GM18505 (cell line): ENCODE measurements at regions not wholly inside any gene's neighbourhood (a gene's known extent, or its start where the extent isn't known, plus 50 kb on each side); places are given as distances from the start of the nearest gene placed in this dataset.
A peak's percentile ranks its signal among the peaks of the same experiment; 100 is the strongest.
"Not testable (repeated sequence)": the region's sequence is repeated elsewhere in the genome, so short reads cannot be mapped to it uniquely, and the experiment has no call there.

Experiments used
- ATAC-seq: cut with Tn5 transposase; IDR thresholded peaks from one replicate; pipeline ENCODE4 v1.9.1; 2021; ENCODE audit not compliant: unreplicated experiment
- POLR2A ChIP-seq: IDR thresholded peaks from 4 replicates; pipeline ENCODE4 v1.6.1; 2011; ENCODE audit warnings: borderline replicate concordance; ENCODE audit not compliant: insufficient read depth, insufficient read length; ENCODE audit errors: extremely low read depth

DNA sequence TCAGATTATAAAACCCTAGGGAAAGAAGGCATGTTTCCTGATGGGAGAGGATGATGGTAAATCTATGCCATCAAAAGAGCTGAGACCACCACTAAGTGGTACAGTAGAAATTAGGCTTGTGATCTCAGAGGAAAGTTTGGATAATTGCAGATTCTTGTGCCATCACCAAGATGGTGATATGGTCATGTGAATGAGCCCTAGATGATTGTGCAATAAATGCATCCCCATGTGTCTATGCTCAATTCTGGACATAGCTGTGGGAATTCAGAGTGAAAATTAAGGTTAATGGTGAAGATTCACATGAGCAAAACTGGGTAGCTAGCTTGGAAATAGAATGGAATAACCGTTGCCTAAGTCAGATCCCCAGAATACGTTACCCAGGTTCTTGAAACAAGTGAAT is 496.1 kb upstream of the FSIP2 start:
- no peak for ATAC-seq
- TF ChIP-seq POLR2A: no peak

GRCh38 chr2:185245216-185245615 is 493.4 kb upstream of the FSIP2 start:
- ATAC-seq: no peak

DNA sequence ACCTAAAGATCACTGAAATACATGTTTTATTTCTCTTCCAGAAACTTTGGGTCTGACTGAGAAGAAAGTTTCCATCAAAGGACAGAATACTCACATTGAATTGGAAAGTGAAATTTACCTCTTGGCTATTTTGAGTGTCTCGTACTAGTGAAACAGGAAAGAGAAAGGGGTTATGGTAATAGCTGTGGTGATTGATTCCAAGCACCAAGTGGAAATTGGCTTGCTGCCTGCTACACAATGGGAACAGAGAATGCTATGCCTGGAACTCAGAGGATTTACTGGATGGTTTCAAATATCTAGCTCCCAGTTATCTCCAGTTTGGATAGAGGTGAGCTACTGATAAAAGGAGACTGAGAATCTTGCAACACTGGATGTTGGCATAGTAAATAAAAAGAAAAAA is 492.8 kb upstream of the FSIP2 start:
- no peak for TF ChIP-seq POLR2A
- no peak for ATAC-seq

More at GRCh38 chr2:185245216-185245615, 493.4 kb upstream of the FSIP2 start:
- TF ChIP-seq POLR2A: no peak

DNA sequence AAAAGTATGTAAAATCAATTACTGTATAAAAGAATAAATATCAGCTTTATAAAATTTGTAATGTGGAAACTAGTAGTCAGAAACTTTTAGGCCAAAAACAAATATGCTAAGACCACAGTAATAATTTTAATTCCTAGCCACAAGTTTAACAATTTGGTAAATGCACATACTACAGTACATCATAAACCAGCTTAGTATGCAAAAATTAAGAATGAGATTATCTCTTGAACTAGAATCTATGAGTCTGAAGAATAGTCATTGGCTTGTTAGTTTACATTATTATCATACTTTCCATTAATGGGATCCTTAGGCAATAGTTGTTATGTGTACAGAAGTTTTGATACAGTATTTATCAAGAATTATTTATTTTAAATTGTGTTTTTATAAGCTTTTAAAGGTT is 491.9 kb upstream of the FSIP2 start:
- no peak for ATAC-seq
- no peak for TF ChIP-seq POLR2A

GRCh38 chr2:185255566-185255965 is 483.0 kb upstream of the FSIP2 start:
- ATAC-seq: peak; percentile 59
- no peak for TF ChIP-seq POLR2A

- no peak for ATAC-seq
- TF ChIP-seq POLR2A: no peak
Observed at GRCh38 chr2:185265747-185266146, 472.9 kb upstream of the FSIP2 start.

DNA sequence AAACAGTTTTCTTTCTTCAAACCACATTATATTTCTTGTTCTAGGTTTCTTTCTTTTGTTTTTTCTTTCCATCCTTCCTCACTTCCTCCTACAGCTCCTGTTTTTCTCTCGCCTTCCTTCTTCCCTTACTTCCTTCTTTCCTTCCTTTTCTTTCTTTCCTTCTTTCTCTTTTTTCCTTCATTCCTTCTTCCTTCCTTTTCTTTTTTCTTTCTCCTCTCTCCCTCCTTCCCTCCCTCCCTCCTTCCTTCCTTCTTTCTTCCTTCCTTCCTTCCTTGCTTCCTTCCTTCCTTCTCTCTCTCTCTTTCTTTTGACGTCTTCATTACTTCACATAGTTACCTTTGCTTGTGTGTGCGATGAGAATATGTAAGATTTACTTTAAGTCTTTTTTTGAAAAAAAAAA is 470.0 kb upstream of the FSIP2 start:
- ATAC-seq: no peak
- TF ChIP-seq POLR2A: no peak

- ATAC-seq: no peak
- TF ChIP-seq POLR2A: no peak
Observed at GRCh38 chr2:185274718-185275484, 463.7 kb upstream of the FSIP2 start.

DNA sequence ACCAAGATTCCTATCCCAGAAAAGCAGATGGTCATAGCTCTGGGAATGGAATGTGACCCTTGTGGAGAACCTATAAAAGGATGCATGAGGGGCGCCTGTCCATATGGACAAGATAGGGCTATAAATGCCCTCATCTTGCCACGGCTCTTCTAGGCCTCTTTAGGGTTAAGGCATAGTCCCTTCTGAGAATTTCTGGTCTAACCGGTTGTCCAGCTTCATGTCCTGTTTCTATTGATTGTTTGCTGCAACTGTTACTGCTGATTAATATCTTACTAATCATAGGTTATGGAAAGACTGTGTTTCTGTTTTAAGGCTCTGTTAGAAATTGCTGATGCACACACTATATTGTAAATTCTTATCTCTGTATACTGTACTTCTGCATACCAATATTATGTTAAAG is 462.6 kb upstream of the FSIP2 start:
- ATAC-seq: not testable (repeated sequence)

GRCh38 chr2:185278761-185279160 is 459.8 kb upstream of the FSIP2 start:
- ATAC-seq: no peak
- TF ChIP-seq POLR2A: no peak

DNA sequence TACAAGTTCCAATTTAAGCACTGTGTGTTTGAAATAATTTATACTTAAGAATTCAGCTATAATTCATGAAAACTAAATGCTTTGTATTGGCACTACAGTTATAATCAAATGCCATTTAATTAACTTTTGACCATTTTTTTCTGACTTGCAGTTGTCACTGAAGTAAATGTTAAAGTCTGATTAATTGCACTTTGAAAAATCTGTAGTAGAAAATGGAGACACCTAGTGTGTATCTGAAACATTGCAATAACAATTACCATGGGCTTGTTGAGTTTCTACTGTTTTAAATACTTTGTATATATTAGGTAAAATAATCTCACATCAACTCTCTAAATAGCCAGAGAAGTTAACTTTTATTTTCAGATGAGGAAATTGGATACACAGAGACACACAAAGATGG is 458.6 kb upstream of the FSIP2 start:
- TF ChIP-seq POLR2A: no peak
- no peak for ATAC-seq

DNA sequence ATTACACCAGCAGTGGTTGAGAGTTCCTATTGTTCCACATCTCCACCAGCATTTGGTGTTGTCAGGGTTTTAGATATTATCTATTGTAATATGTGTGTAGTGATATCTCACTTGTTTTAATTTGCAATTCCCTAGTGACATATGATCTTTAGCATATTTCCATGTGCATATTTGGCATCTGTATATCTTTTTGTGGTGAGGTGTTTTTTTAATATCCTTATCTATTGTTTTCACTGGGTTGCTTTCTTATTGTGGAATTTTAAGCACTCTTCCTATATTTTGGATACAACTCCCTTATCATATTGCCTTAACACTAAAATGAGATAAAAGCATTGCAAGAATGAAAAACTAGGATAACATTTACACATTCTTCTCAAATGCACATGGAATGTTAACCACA is 453.9 kb upstream of the FSIP2 start:
- TF ChIP-seq POLR2A: no peak
- no peak for ATAC-seq

DNA sequence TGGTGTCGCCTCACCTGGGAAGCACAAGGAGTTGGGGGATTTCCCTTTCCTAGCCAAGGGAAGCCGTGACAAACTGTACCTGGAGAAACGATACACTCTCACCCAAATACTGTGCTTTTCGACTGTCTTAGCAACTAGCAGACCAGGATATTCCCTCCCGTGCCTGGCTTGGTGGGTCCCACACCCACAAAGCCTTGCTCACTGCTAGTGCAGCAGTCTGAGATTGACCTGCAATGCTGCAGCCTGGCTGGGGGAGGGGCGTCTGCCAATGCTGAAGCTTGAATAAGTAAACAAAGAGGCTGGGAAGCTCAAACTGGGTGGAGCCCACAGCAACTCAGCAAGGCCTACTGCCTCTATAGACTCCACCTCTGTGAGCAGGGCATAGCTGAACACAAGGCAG is 448.6 kb upstream of the FSIP2 start:
- not testable (repeated sequence) for ATAC-seq

DNA sequence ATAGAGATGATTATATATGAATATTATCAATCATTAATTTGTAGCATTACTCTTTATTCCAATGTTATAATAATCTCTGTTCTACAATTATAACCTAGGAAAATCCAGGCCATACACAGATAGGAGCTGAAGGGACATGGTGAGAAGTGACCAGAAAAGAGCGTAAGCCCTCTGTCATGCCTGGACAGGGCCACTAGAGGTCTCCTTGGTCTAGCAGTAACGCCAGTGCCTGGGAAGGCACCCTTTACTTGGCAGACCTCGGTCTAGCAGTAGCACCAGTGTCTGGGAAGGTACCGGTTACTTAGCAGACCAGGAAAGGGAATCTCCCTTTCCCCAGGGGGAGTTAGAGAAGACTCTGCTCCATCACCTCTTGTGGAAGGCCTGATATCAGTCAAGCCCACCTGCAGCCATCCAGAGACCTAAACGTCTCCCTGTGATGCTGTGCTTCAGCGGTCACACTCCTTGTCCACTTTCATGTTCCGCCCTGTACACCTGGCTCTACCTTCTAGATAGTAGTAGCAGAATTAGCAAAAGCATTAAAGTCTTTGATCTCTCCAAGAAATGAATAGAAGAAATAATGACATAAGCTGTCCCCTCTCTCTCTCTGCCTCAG is 447.5 kb upstream of the FSIP2 start:
- no peak for TF ChIP-seq POLR2A
- peak; percentile 96 for ATAC-seq

DNA sequence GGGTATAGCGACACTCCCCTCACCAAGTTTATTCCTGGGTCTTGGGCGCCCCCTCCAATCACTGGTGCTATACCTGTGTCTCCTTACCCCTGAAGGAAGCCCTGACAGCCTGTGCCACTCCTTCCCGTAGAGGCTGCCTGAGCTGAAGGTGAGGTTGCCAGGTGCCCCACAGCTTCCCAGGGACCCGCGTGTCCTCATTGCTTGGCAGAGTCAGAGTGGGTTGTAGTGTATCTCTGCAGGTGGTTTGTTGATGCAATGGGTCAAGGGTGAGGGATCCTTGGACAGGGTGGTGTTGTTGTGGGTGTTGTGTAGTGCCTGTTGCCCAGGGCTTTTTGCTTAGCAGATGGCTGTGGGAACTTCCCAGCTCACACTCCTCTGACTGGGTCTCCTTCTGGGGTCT is 438.7 kb upstream of the FSIP2 start:
- no peak for TF ChIP-seq POLR2A
- ATAC-seq: no peak
